Transverse colon (tissue), 4 donors: ENCODE measurements at regions not wholly inside any gene's neighbourhood (a gene's known extent, or its start where the extent isn't known, plus 50 kb on each side); places are given as distances from the start of the nearest gene placed in this dataset.

Experiments
- CTCF ChIP-seq, 5 experiments: fragments of 200-600 bp in 3 of 5; fragments of 450-650 bp in 2 of 5; sonication (generic) in 3 of 5; IDR thresholded peaks; 1 replicate in 2 of 5; 2 replicates in 3 of 5; pipeline ENCODE4 v1.5.1; 2016 to 2017; ENCODE audit warnings: antibody characterized with exemption in 5 of 5, inconsistent platforms in 3 of 5, mild to moderate bottlenecking in 2 of 5, moderate library complexity in 1 of 5
- EP300 ChIP-seq: sonication (generic); formaldehyde crosslinking; IDR thresholded peaks from one replicate; pipeline ENCODE4 v1.6.1; 2017; ENCODE audit warnings: antibody characterized with exemption, low read depth
- POLR2A ChIP-seq: fragments of 450-650 bp; IDR thresholded peaks from one replicate; pipeline ENCODE4 v1.6.1; 2016; ENCODE audit warnings: antibody characterized with exemption, mild to moderate bottlenecking, moderate library complexity
- POLR2AphosphoS5 ChIP-seq, 3 donors: sonication (generic); formaldehyde crosslinking; IDR thresholded peaks; one replicate each; pipeline ENCODE4 v1.6.1; 2016; ENCODE audit warnings: antibody characterized with exemption in 3 of 3

GRCh38 chr10:90136731-90137316 lies 435.4 kb downstream of the KIF20B start:
- TF ChIP-seq CTCF (IDR thresholded peaks at IDR 0.05) (no peak), POLR2AphosphoS5 (IDR thresholded peaks at IDR 0.05) (no peak), POLR2A (no peak), EP300 (no peak)
